Upper lobe of left lung (tissue), 6 donors: ENCODE measurements at regions not wholly inside any gene's neighbourhood (a gene's known extent, or its start where the extent isn't known, plus 50 kb on each side); places are given as distances from the start of the nearest gene placed in this dataset.

ENCODE experiments used
- ATAC-seq, 2 donors: fragments of 200-7000 bp; cut with Tn5 transposase; one replicate each; pipeline ENCODE4 v1.9.1; 2022; ENCODE audit warnings: mild to moderate bottlenecking in 2 of 2, moderate library complexity in 2 of 2; ENCODE audit not compliant: low FRiP score in 2 of 2
- DNase-seq, 2 donors: peaks; one replicate each; pipeline ENCODE4 v3.0.0-alpha.2; 2019 to 2020
- H3K27ac ChIP-seq, 4 donors: fragments of 200-600 bp; sonication (generic); one replicate each; pipeline ENCODE4 v1.5.1; 2016 to 2019
- H3K27me3 ChIP-seq, 4 donors: fragments of 200-600 bp; sonication (generic); one replicate each; pipeline ENCODE4 v1.5.1; 2017 to 2019
- H3K36me3 ChIP-seq, 4 donors: fragments of 200-600 bp; sonication (generic); one replicate each; pipeline ENCODE4 v1.5.1; 2016 to 2019
- H3K4me1 ChIP-seq, 4 donors: fragments of 200-600 bp; sonication (generic); one replicate each; pipeline ENCODE4 v1.5.1; 2018 to 2019
- H3K4me3 ChIP-seq, 4 donors: fragments of 200-600 bp; sonication (generic); one replicate each; pipeline ENCODE4 v1.5.1; 2017 to 2019; ENCODE audit warnings: mild to moderate bottlenecking in 2 of 4, moderate library complexity in 1 of 4
- H3K9me3 ChIP-seq, 4 donors: fragments of 200-600 bp; sonication (generic); one replicate each; pipeline ENCODE4 v1.5.1; 2018 to 2019
- CTCF ChIP-seq, 6 experiments: fragments of 450-650 bp in 4 of 6; fragments of 200-600 bp in 2 of 6; sonication (generic) in 2 of 6; IDR thresholded peaks; one replicate each; pipeline ENCODE4 v1.5.1; 2016 to 2019; ENCODE audit warnings: antibody characterized with exemption in 6 of 6
- EP300 ChIP-seq, 4 donors: sonication (generic); formaldehyde crosslinking; IDR thresholded peaks; one replicate each; pipeline ENCODE4 v1.5.1; 2017; ENCODE audit warnings: antibody characterized with exemption in 4 of 4, control low read depth in 2 of 4
- POLR2A ChIP-seq, 4 donors: fragments of 450-650 bp; IDR thresholded peaks; one replicate each; pipeline ENCODE4 v1.5.1; 2016 to 2017; ENCODE audit warnings: antibody characterized with exemption in 4 of 4, mild to moderate bottlenecking in 2 of 4
- POLR2AphosphoS5 ChIP-seq, 2 donors: sonication (generic); formaldehyde crosslinking; IDR thresholded peaks; one replicate each; pipeline ENCODE4 v1.5.1; 2017; ENCODE audit warnings: antibody characterized with exemption in 2 of 2
- WGBS, 2 donors: methylation state at CpG; one replicate each; pipeline ENCODE4 v1.1.5; 2017 to 2018; 5-methylcytosine and 5-hydroxymethylcytosine counted together
- donor health status: DM: no; HTN: no; CAD: no; lungs with moderate emphysema.
- donor health status: DM: no; HTN: yes; CAD: no; lungs with severe emphysema.

- no peak for ATAC-seq
- no peak overlapping the region for H3K27ac ChIP-seq
- DNase-seq = no peak
- H3K27me3 ChIP-seq = no peaks in the 10 kb centered on the region
- TF ChIP-seq EP300 (IDR thresholded peaks at IDR 0.05) (no peak), POLR2AphosphoS5 (IDR thresholded peaks at IDR 0.05) (no peak), CTCF (IDR thresholded peaks at IDR 0.05) (no peak), POLR2A (IDR thresholded peaks at IDR 0.05) (no peak)
- no peaks in the 10 kb centered on the region for H3K36me3 ChIP-seq
- no peaks in the 10 kb centered on the region for H3K9me3 ChIP-seq
- no peak overlapping the region for H3K4me3 ChIP-seq
- 82 to 89% methylated on average over 8 of the region's 8 CpGs for WGBS, 2 donors
- peaks cover 0 to 9% (median 4%) of the 10 kb centered on the region in 4 donors for H3K4me1 ChIP-seq
Observed at GRCh38 chr5:167577616-167578015, 713.8 kb upstream of the WWC1 start.

GRCh38 chr5:167578977-167579692 lies 712.3 kb upstream of the WWC1 start:
- Histone ChIP-seq H3K27me3 (no peaks in the 10 kb centered on the region), H3K4me1 (no peaks in the 10 kb centered on the region), H3K9me3 (no peaks in the 10 kb centered on the region), H3K27ac (no peak overlapping the region), H3K4me3 (no peak overlapping the region), H3K36me3 (no peaks in the 10 kb centered on the region)
- no peak for DNase-seq
- no peak for ATAC-seq
- TF ChIP-seq POLR2A (IDR thresholded peaks at IDR 0.05) (no peak), EP300 (IDR thresholded peaks at IDR 0.05) (no peak), POLR2AphosphoS5 (IDR thresholded peaks at IDR 0.05) (no peak), CTCF (IDR thresholded peaks at IDR 0.05) (no peak)
- 84 to 89% methylated on average over 6 of the region's 6 CpGs for WGBS, 2 donors

DNA sequence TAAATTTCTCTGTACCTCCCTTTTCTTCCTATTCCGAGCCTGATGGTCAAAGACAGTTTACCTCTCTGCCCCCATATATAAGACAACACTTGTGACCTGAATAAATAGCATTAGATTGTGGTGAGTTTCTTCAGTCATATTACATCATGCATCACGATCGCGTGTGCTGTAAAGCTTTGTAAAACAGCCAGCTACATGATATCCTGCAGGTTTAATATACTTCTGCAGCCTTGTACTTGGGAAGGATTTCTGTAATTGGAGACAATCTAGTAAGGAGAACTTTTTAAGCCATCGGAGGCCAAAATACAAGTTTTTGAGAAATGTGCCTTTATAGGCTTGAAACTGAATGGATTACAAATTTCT lies 711.8 kb upstream of the WWC1 start:
- Histone ChIP-seq H3K36me3 (no peaks in the 10 kb centered on the region), H3K27ac (no peak overlapping the region), H3K9me3 (no peaks in the 10 kb centered on the region), H3K27me3 (no peaks in the 10 kb centered on the region), H3K4me1 (no peaks in the 10 kb centered on the region), H3K4me3 (no peak overlapping the region)
- WGBS, 2 donors = 76 to 84% methylated on average over 5 of the region's 5 CpGs
- DNase-seq (no peak), ATAC-seq (no peak)
- TF ChIP-seq POLR2A (IDR thresholded peaks at IDR 0.05) = no peak
- no peak for TF ChIP-seq POLR2AphosphoS5 (IDR thresholded peaks at IDR 0.05)
- TF ChIP-seq EP300 (IDR thresholded peaks at IDR 0.05) = no peak
- no peak for TF ChIP-seq CTCF (IDR thresholded peaks at IDR 0.05)

GRCh38 chr5:167580608-167581007 lies 710.8 kb upstream of the WWC1 start:
- WGBS, 2 donors = 83 to 89% methylated on average over 13 of the region's 13 CpGs
- Histone ChIP-seq H3K4me1 (no peaks in the 10 kb centered on the region), H3K27me3 (no peaks in the 10 kb centered on the region), H3K36me3 (no peaks in the 10 kb centered on the region), H3K27ac (no peak overlapping the region), H3K4me3 (no peak overlapping the region), H3K9me3 (no peaks in the 10 kb centered on the region)
- no peak for ATAC-seq
- TF ChIP-seq EP300 (IDR thresholded peaks at IDR 0.05) (no peak), POLR2A (IDR thresholded peaks at IDR 0.05) (no peak), CTCF (IDR thresholded peaks at IDR 0.05) (no peak), POLR2AphosphoS5 (IDR thresholded peaks at IDR 0.05) (no peak)
- DNase-seq = no peak

DNA sequence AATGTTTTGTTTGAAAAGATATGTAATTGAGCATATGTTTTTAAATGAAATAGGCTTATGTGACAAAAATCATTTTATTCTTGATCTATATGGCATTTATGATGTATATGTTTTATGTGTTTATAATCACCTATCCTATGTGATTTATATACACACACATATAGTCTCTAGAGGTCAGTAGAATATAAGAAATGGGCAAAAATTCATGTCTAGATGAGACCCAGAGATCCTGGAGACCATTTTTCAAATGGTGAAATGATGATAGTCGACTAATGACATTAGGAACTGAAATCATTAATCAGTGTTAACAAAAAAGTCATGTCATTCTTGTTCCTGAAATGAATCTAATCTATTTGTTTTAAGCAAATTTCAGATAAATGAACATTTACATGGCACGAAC lies 709.2 kb upstream of the WWC1 start:
- Histone ChIP-seq H3K9me3 (no peaks in the 10 kb centered on the region), H3K27ac (no peak overlapping the region), H3K27me3 (no peaks in the 10 kb centered on the region), H3K4me3 (no peak overlapping the region), H3K36me3 (no peaks in the 10 kb centered on the region), H3K4me1 (no peaks in the 10 kb centered on the region)
- TF ChIP-seq CTCF (IDR thresholded peaks at IDR 0.05) (no peak), EP300 (IDR thresholded peaks at IDR 0.05) (no peak), POLR2AphosphoS5 (IDR thresholded peaks at IDR 0.05) (no peak), POLR2A (IDR thresholded peaks at IDR 0.05) (no peak)
- DNase-seq = no peak
- WGBS, 2 donors = 52 to 60% methylated on average over 2 of the region's 2 CpGs
- no peak for ATAC-seq
